Gastrocnemius medialis (tissue), 4 donors: ENCODE measurements at regions not wholly inside any gene's neighbourhood (a gene's known extent, or its start where the extent isn't known, plus 50 kb on each side); places are given as distances from the start of the nearest gene placed in this dataset.

Source experiments
- ATAC-seq, 2 donors: fragments of 150-250 bp; one replicate each; pipeline ENCODE4 v1.9.1; 2016
- DNase-seq, 2 donors: peaks; one replicate each; pipeline ENCODE4 v3.0.0-alpha.2; 2019
- H3K27ac ChIP-seq, 4 donors: fragments of 200-600 bp; sonication (generic); 1 replicate in 1 of 4; 2 replicates in 3 of 4; pipeline ENCODE4 v1.5.1; 2016 to 2018; ENCODE audit warnings: mild to moderate bottlenecking in 2 of 4, moderate library complexity in 1 of 4
- H3K27me3 ChIP-seq, 3 donors: fragments of 200-600 bp; sonication (generic) in 2 of 3; 1 replicate in 1 of 3; 2 replicates in 2 of 3; pipeline versions ENCODE4 v1.5.1 to v1.6.0; 2016 to 2019; ENCODE audit warnings: mild to moderate bottlenecking in 1 of 3, moderate library complexity in 1 of 3
- H3K36me3 ChIP-seq, 2 donors: fragments of 200-600 bp; sonication (generic) in 1 of 2; one replicate each; pipeline ENCODE4 v1.5.1; 2017 to 2018
- H3K4me1 ChIP-seq, 2 donors: fragments of 200-600 bp; sonication (generic) in 1 of 2; one replicate each; pipeline ENCODE4 v1.5.1; 2016 to 2017; ENCODE audit warnings: mild to moderate bottlenecking in 2 of 2
- H3K4me3 ChIP-seq, 4 donors: fragments of 200-600 bp; sonication (generic) in 3 of 4; 1 replicate in 1 of 4; 2 replicates in 3 of 4; pipeline ENCODE4 v1.5.1; 2016 to 2019; ENCODE audit warnings: mild to moderate bottlenecking in 2 of 4
- H3K9me3 ChIP-seq, 3 donors: fragments of 200-600 bp; sonication (generic) in 2 of 3; 1 replicate in 1 of 3; 2 replicates in 2 of 3; pipeline ENCODE4 v1.5.1; 2016 to 2019
- POLR2A ChIP-seq, 2 donors: fragments of 450-650 bp; IDR thresholded peaks; one replicate each; pipeline ENCODE4 v1.6.1; 2017; ENCODE audit warnings: antibody characterized with exemption in 2 of 2, mild to moderate bottlenecking in 2 of 2, moderate library complexity in 2 of 2
- in situ Hi-C, 4 donors: fragments of 200-750 bp; cut with MboI; loops; one replicate each; pipeline versions ENCODE4 v1.15.0 to v1.8.0; 2017; ENCODE audit warnings: low sequenced_read_pairs in 4 of 4
- intact Hi-C: fragments of 100-400 bp; cut with DNase I; formaldehyde crosslinking; loops from one replicate; pipeline ENCODE4 v1.15.1; 2023; ENCODE audit warnings: low total_unique reads
- TF ChIP-seq, protein P1 (sequence below), 5 experiments: fragments of 450-650 bp in 3 of 5; fragments of 200-600 bp in 2 of 5; sonication (generic) in 2 of 5; IDR thresholded peaks in 4 of 5; conservative IDR thresholded peaks in 1 of 5; 1 replicate in 4 of 5; 2 replicates in 1 of 5; pipeline ENCODE4 v1.5.1; 2016 to 2019; ENCODE audit warnings: antibody characterized with exemption in 5 of 5, mild to moderate bottlenecking in 3 of 5, moderate library complexity in 3 of 5

DNA sequence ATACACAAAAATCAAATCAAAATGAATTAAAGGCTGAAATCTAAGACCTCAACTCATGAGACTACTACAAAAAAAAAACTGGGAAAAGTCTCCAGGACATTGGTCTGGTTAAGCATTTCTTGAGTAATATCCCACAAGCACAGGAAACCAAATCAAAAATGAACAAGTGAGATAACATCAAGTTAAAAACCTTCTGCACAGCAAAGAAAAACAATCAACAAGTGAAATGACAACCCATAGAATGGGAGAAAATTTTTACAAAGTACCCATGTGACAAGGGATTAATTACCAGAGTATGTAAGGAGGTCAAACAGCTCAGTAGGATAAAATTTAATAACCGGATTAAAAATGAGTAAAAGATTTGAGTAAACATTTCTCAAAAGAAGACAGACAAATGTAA, 338.7 kb downstream of the SLC16A7 start:
- H3K27ac ChIP-seq, result no peak overlapping the region
- no peaks in the 10 kb centered on the region for H3K27me3 ChIP-seq
- intact Hi-C loops (no loop called here), in situ Hi-C loops (no loop called here)
- DNase-seq (no peak), ATAC-seq (no peak)
- H3K9me3 ChIP-seq, result no peaks in the 10 kb centered on the region
- no peaks in the 10 kb centered on the region for H3K36me3 ChIP-seq
- TF ChIP-seq, protein P1, sequence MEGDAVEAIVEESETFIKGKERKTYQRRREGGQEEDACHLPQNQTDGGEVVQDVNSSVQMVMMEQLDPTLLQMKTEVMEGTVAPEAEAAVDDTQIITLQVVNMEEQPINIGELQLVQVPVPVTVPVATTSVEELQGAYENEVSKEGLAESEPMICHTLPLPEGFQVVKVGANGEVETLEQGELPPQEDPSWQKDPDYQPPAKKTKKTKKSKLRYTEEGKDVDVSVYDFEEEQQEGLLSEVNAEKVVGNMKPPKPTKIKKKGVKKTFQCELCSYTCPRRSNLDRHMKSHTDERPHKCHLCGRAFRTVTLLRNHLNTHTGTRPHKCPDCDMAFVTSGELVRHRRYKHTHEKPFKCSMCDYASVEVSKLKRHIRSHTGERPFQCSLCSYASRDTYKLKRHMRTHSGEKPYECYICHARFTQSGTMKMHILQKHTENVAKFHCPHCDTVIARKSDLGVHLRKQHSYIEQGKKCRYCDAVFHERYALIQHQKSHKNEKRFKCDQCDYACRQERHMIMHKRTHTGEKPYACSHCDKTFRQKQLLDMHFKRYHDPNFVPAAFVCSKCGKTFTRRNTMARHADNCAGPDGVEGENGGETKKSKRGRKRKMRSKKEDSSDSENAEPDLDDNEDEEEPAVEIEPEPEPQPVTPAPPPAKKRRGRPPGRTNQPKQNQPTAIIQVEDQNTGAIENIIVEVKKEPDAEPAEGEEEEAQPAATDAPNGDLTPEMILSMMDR (IDR thresholded peaks at IDR 0.05 in 4 of 5, conservative IDR thresholded peaks at IDR 0.05 in 1 of 5), result no peak
- no peak for TF ChIP-seq POLR2A (IDR thresholded peaks at IDR 0.05)
- H3K4me3 ChIP-seq, result no peak overlapping the region
- no peaks in the 10 kb centered on the region for H3K4me1 ChIP-seq

DNA sequence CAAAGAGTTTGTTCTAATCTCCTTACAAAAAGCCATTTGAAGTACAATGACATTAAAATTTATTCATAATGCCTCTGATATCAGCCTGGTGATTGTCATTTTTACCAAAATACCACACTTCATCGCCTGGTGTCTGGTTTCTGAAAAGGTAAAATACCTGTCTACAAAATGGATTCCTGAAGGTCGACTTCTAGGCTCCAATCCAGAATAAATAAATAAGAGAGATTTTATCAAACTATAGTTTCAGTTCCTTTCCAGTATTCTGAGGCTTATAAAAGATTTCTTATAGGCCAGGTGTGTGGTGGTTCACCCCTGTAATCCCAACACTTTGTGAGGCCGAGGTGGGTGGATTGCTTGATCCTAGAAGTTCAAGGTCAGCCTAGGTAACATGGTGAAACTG, 340.7 kb downstream of the SLC16A7 start:
- in situ Hi-C loops (no loop called here), intact Hi-C loops (no loop called here)
- TF ChIP-seq, protein P1 (IDR thresholded peaks at IDR 0.05 in 4 of 5, conservative IDR thresholded peaks at IDR 0.05 in 1 of 5), result no peak
- TF ChIP-seq POLR2A (IDR thresholded peaks at IDR 0.05), result no peak
- H3K27me3 ChIP-seq, result no peaks in the 10 kb centered on the region
- H3K4me1 ChIP-seq, result no peaks in the 10 kb centered on the region
- no peak overlapping the region for H3K4me3 ChIP-seq
- DNase-seq, result no peak
- ATAC-seq, result no peak
- H3K27ac ChIP-seq, result no peak overlapping the region
- H3K9me3 ChIP-seq, result no peaks in the 10 kb centered on the region
- no peaks in the 10 kb centered on the region for H3K36me3 ChIP-seq

- TF ChIP-seq, protein P1 (IDR thresholded peaks at IDR 0.05 in 4 of 5, conservative IDR thresholded peaks at IDR 0.05 in 1 of 5), result no peak
- TF ChIP-seq POLR2A (IDR thresholded peaks at IDR 0.05), result no peak
- Histone ChIP-seq H3K4me1 (no peaks in the 10 kb centered on the region), H3K9me3 (no peaks in the 10 kb centered on the region), H3K27me3 (no peaks in the 10 kb centered on the region), H3K27ac (no peak overlapping the region), H3K4me3 (no peak overlapping the region), H3K36me3 (no peaks in the 10 kb centered on the region)
- no peak for DNase-seq
- no peak for ATAC-seq
- in situ Hi-C loops, result no loop called here
- intact Hi-C loops, result no loop called here
Measured at GRCh38 chr12:59937148-59937547, 341.3 kb downstream of the SLC16A7 start.

DNA sequence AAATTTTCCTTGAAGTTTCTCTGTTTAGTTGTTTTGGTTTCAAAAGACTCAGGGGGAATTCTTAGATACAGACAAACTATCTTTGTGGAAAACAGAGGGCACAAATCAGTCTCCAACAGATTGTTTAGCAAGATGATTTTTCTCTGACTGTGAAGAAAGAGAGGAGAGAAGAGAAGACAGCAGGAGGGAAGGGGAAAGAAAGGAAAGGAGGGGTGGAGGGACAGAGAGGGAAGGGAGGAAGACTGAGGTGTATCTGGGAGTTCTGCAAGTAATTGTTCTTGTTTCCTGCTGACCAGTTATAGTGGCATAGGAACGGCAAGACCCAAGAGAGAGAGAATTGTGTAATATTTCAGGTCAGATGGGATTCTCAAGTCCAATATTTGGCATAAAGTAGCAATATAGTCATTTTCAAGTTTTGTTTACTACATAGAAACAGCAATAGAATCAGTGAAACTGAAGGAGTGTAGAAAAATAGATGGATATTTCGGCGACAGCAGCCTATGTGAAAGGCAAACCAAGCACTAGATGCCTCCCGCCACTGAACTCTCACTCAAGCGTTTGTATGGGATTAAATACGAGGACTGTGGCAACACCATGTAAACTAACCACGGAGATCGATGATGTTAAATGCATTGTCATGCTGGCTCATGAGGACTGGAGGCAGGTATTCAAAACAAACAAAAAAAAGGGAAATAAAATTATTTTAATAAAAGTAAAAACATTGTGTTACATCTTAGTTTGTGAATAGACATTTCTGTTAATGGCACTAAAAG, 342.5 kb downstream of the SLC16A7 start:
- intact Hi-C loops, result no loop called here
- no peak overlapping the region for H3K4me3 ChIP-seq
- DNase-seq, result no peak
- H3K4me1 ChIP-seq, result no peaks in the 10 kb centered on the region
- no peaks in the 10 kb centered on the region for H3K27me3 ChIP-seq
- no peak overlapping the region for H3K27ac ChIP-seq
- no peak for TF ChIP-seq POLR2A (IDR thresholded peaks at IDR 0.05)
- TF ChIP-seq, protein P1 (IDR thresholded peaks at IDR 0.05 in 4 of 5, conservative IDR thresholded peaks at IDR 0.05 in 1 of 5), result no peak
- in situ Hi-C loops, result no loop called here
- ATAC-seq, result no peak
- H3K9me3 ChIP-seq, result no peaks in the 10 kb centered on the region
- H3K36me3 ChIP-seq, result no peaks in the 10 kb centered on the region
